Mesodermal cell (in vitro differentiated cells): ENCODE measurements at regions not wholly inside any gene's neighbourhood (a gene's known extent, or its start where the extent isn't known, plus 50 kb on each side); places are given as distances from the start of the nearest gene placed in this dataset.

Experiments
- H3K27ac ChIP-seq: 2 replicates; pipeline ENCODE4 v1.7.0; 2013; ENCODE audit warnings: mild to moderate bottlenecking, low read depth, low read length, moderate library complexity; ENCODE audit not compliant: severe bottlenecking
- H3K36me3 ChIP-seq: 2 replicates; pipeline ENCODE4 v1.7.1; 2013; ENCODE audit warnings: mild to moderate bottlenecking, low read length, moderate library complexity; ENCODE audit not compliant: control insufficient read depth, insufficient read depth
- H3K4me1 ChIP-seq: one replicate; pipeline ENCODE4 v1.7.1; 2013; ENCODE audit warnings: mild to moderate bottlenecking, low read length; ENCODE audit not compliant: insufficient read depth, control insufficient read depth, poor library complexity, severe bottlenecking
- H3K4me3 ChIP-seq: 2 replicates; pipeline ENCODE4 v1.7.0; 2013; ENCODE audit warnings: low read length, control low read depth, mild to moderate bottlenecking; ENCODE audit not compliant: insufficient read depth, poor library complexity, severe bottlenecking; ENCODE audit errors: extremely low read depth
- H3K9me3 ChIP-seq: 2 replicates; pipeline ENCODE4 v1.7.1; 2013; ENCODE audit warnings: mild to moderate bottlenecking, low read length, moderate library complexity; ENCODE audit not compliant: control insufficient read depth
- WGBS, 2 experiments: methylation state at CpG; one replicate each; pipeline ENCODE4 v1.1.5; 2013; ENCODE audit warnings: missing lambda C conversion rate in 2 of 2; ENCODE audit not compliant: insufficient coverage in 2 of 2; 5-methylcytosine and 5-hydroxymethylcytosine counted together

- H3K4me3 ChIP-seq, result no peak overlapping the region
- WGBS, 2 experiments, result 83 to 84% methylated on average over 4 of the region's 5 CpGs
- H3K27ac ChIP-seq, result peak overlapping the region; percentile 85
- peaks cover 16% of the 10 kb centered on the region for H3K4me1 ChIP-seq
- no peaks in the 10 kb centered on the region for H3K9me3 ChIP-seq
- H3K36me3 ChIP-seq, result no peaks in the 10 kb centered on the region
Observed at GRCh38 chr4:184268584-184269160, 51.0 kb upstream of the ENPP6 start.

- 89 to 91% methylated on average over 19 to 21 of the region's 23 CpGs for WGBS, 2 experiments
- peaks cover 16% of the 10 kb centered on the region for H3K4me1 ChIP-seq
- no peaks in the 10 kb centered on the region for H3K36me3 ChIP-seq
- H3K4me3 ChIP-seq, result no peak overlapping the region
- H3K27ac ChIP-seq, result peak overlapping the region; percentile 85
- H3K9me3 ChIP-seq, result no peaks in the 10 kb centered on the region
Observed at GRCh38 chr4:184267673-184268583, 50.3 kb upstream of the ENPP6 start.
